Chondrocyte (in vitro differentiated cells): ENCODE measurements at regions not wholly inside any gene's neighbourhood (a gene's known extent, or its start where the extent isn't known, plus 50 kb on each side); places are given as distances from the start of the nearest gene placed in this dataset.
"Not testable (repeated sequence)": the region's sequence is repeated elsewhere in the genome, so short reads cannot be mapped to it uniquely, and the experiment has no call there.

Source experiments
- DNase-seq: peaks from one replicate; pipeline ENCODE4 v3.0.0; 2021; ENCODE audit warnings: mixed read lengths, low spot score
- H3K27ac Mint-ChIP-seq: one replicate; pipeline ENCODE4 v1.8.0; 2021; ENCODE audit warnings: mild to moderate bottlenecking, moderate library complexity, mixed read lengths; ENCODE audit not compliant: unreplicated experiment
- H3K27me3 Mint-ChIP-seq: 2 replicates; pipeline ENCODE4 v1.8.0; 2021; ENCODE audit warnings: low read depth, mixed read lengths
- H3K36me3 Mint-ChIP-seq: 2 replicates; pipeline ENCODE4 v1.8.0; 2021; ENCODE audit warnings: low read depth, mixed read lengths
- H3K4me1 Mint-ChIP-seq: 2 replicates; pipeline ENCODE4 v1.8.0; 2021; ENCODE audit warnings: low read depth, mild to moderate bottlenecking, mixed read lengths
- H3K4me3 Mint-ChIP-seq: one replicate; pipeline ENCODE4 v1.8.0; 2021; ENCODE audit warnings: mild to moderate bottlenecking, moderate library complexity, mixed read lengths; ENCODE audit not compliant: unreplicated experiment
- H3K9me3 Mint-ChIP-seq: 2 replicates; pipeline ENCODE4 v1.8.0; 2021; ENCODE audit warnings: low read depth, mixed read lengths
- CTCF ChIP-seq: fragments of 200-600 bp; sonication (generic); IDR thresholded peaks from 2 replicates; pipeline ENCODE4 v1.5.0; 2021; ENCODE audit warnings: antibody characterized with exemption, mild to moderate bottlenecking, moderate library complexity

GRCh38 chr20:30610029-30610693 is 647.3 kb upstream of the DEFB115 start:
- H3K27me3 Mint-ChIP-seq, result no peaks in the 10 kb centered on the region
- no peak overlapping the region for H3K4me3 Mint-ChIP-seq
- DNase-seq, result no peak
- no peak for TF ChIP-seq CTCF
- H3K9me3 Mint-ChIP-seq, result peaks cover 66% of the 10 kb centered on the region
- no peak overlapping the region for H3K27ac Mint-ChIP-seq
- no peaks in the 10 kb centered on the region for H3K4me1 Mint-ChIP-seq
- peaks cover 3% of the 10 kb centered on the region for H3K36me3 Mint-ChIP-seq

- no peak for DNase-seq
- peaks cover 69% of the 10 kb centered on the region for H3K9me3 Mint-ChIP-seq
- TF ChIP-seq CTCF, result no peak
- no peak overlapping the region for H3K27ac Mint-ChIP-seq
- no peaks in the 10 kb centered on the region for H3K4me1 Mint-ChIP-seq
- H3K4me3 Mint-ChIP-seq, result no peak overlapping the region
- no peaks in the 10 kb centered on the region for H3K27me3 Mint-ChIP-seq
- peaks cover 3% of the 10 kb centered on the region for H3K36me3 Mint-ChIP-seq
Observed at GRCh38 chr20:30610751-30611150, 646.7 kb upstream of the DEFB115 start.

- Mint-ChIP-seq H3K9me3 (peaks cover 65% of the 10 kb centered on the region), H3K36me3 (peaks cover 3% of the 10 kb centered on the region), H3K4me1 (no peaks in the 10 kb centered on the region), H3K4me3 (no peak overlapping the region), H3K27ac (no peak overlapping the region), H3K27me3 (no peaks in the 10 kb centered on the region)
- TF ChIP-seq CTCF, result no peak
- DNase-seq, result no peak
Observed at GRCh38 chr20:30611239-30611984, 646.1 kb upstream of the DEFB115 start.

- no peak overlapping the region for H3K27ac Mint-ChIP-seq
- H3K9me3 Mint-ChIP-seq, result peaks cover 59% of the 10 kb centered on the region
- no peaks in the 10 kb centered on the region for H3K4me1 Mint-ChIP-seq
- TF ChIP-seq CTCF, result no peak
- H3K4me3 Mint-ChIP-seq, result no peak overlapping the region
- no peak for DNase-seq
- peaks cover 3% of the 10 kb centered on the region for H3K36me3 Mint-ChIP-seq
- H3K27me3 Mint-ChIP-seq, result no peaks in the 10 kb centered on the region
Observed at GRCh38 chr20:30612344-30612743, 645.1 kb upstream of the DEFB115 start.

- peaks cover 39% of the 10 kb centered on the region for H3K9me3 Mint-ChIP-seq
- not testable (repeated sequence) for H3K27ac Mint-ChIP-seq, H3K4me3 Mint-ChIP-seq, DNase-seq, H3K4me1 Mint-ChIP-seq, H3K36me3 Mint-ChIP-seq, H3K27me3 Mint-ChIP-seq
Observed at GRCh38 chr20:30621346-30621745, 636.1 kb upstream of the DEFB115 start.

- not testable (repeated sequence) for H3K36me3 Mint-ChIP-seq, H3K27ac Mint-ChIP-seq, H3K4me3 Mint-ChIP-seq, H3K27me3 Mint-ChIP-seq, DNase-seq, H3K4me1 Mint-ChIP-seq
- peaks cover 35% of the 10 kb centered on the region for H3K9me3 Mint-ChIP-seq
Observed at GRCh38 chr20:30624310-30624709, 633.2 kb upstream of the DEFB115 start.

- H3K27me3 Mint-ChIP-seq, H3K27ac Mint-ChIP-seq: not testable (repeated sequence)
- H3K9me3 Mint-ChIP-seq, result peaks cover 55% of the 10 kb centered on the region
Observed at GRCh38 chr20:30629376-30629775, 628.1 kb upstream of the DEFB115 start.

More at GRCh38 chr20:30629376-30629775, 628.1 kb upstream of the DEFB115 start:
- H3K36me3 Mint-ChIP-seq, H3K4me1 Mint-ChIP-seq, DNase-seq, H3K4me3 Mint-ChIP-seq: not testable (repeated sequence)
